H1 (cell line): ENCODE measurements at regions not wholly inside any gene's neighbourhood (a gene's known extent, or its start where the extent isn't known, plus 50 kb on each side); places are given as distances from the start of the nearest gene placed in this dataset.

ENCODE experiments used
- CTCF ChIA-PET: fragments of 300-600 bp; sonication (Branson Sonifier 250); formaldehyde crosslinking; loops from one replicate; lab custom pipeline; 2021; ENCODE audit not compliant: partially characterized antibody; lab: Charles Lee
- POLR2A ChIA-PET: fragments of 300-600 bp; sonication (Branson Sonifier 250); formaldehyde crosslinking; loops from one replicate; lab custom pipeline; 2021; ENCODE audit warnings: inconsistent platforms; ENCODE audit not compliant: partially characterized antibody; lab: Charles Lee
- DNase-seq, 2 experiments: peaks; one replicate each; pipeline versions ENCODE4 v3.0.0 to v3.0.0-alpha.2; 2010 to 2022; ENCODE audit warnings: low spot score in 2 of 2, low read depth in 1 of 2, mixed read lengths in 1 of 2
- FAIRE-seq: peaks from 2 replicates; lab custom pipeline; 2011; peaks lifted over from hg19 to GRCh38; lab: Jason Lieb, UNC
- H2AFZ ChIP-seq: 2 replicates; pipeline ENCODE4 v1.8.1; 2012; ENCODE audit warnings: low read length, inconsistent platforms
- H2AK5ac ChIP-seq: 2 replicates; pipeline ENCODE4 v1.6.1; 2013; ENCODE audit warnings: low read depth, low read length
- H2BK120ac ChIP-seq: replicated peaks from 2 replicates; pipeline ENCODE3; 2013; ENCODE audit warnings: low read depth, low read length, inconsistent platforms
- H2BK12ac ChIP-seq: 2 replicates; pipeline ENCODE4 v1.6.1; 2013; ENCODE audit warnings: low read depth, low read length
- H2BK15ac ChIP-seq: 2 replicates; pipeline ENCODE4 v1.6.1; 2013; ENCODE audit warnings: low read length
- H2BK20ac ChIP-seq: 2 replicates; pipeline ENCODE4 v1.6.1; 2013; ENCODE audit warnings: low read length
- H2BK5ac ChIP-seq: 2 replicates; pipeline ENCODE4 v1.6.1; 2013; ENCODE audit warnings: low read depth, low read length
- H3K14ac ChIP-seq: 2 replicates; pipeline ENCODE4 v1.6.1; 2013; ENCODE audit warnings: inconsistent platforms; ENCODE audit not compliant: insufficient read length
- H3K18ac ChIP-seq: 2 replicates; pipeline ENCODE4 v1.6.1; 2013; ENCODE audit warnings: low read length; ENCODE audit errors: extremely low read depth
- H3K23ac ChIP-seq: 2 replicates; pipeline ENCODE4 v1.6.1; 2013; ENCODE audit warnings: inconsistent platforms; ENCODE audit not compliant: insufficient read length
- H3K23me2 ChIP-seq: 2 replicates; pipeline ENCODE4 v1.6.1; 2013; ENCODE audit warnings: low read depth, low read length
- H3K27ac ChIP-seq: 2 replicates; pipeline ENCODE4 v1.6.1; 2011; ENCODE audit warnings: low read depth, low read length, inconsistent platforms
- H3K27me3 ChIP-seq, 4 experiments: replicated peaks in 1 of 4; 1 replicate in 1 of 4; 2 replicates in 3 of 4; pipeline versions ENCODE4 v1.6.1 to v1.8.1; 2011 to 2013; ENCODE audit warnings: low read length in 3 of 4, mild to moderate bottlenecking in 3 of 4, inconsistent platforms in 2 of 4, mixed read lengths in 2 of 4, moderate library complexity in 1 of 4; ENCODE audit not compliant: control insufficient read depth in 3 of 4, insufficient read depth in 3 of 4; ENCODE audit errors: extremely low read depth in 1 of 4
- H3K36me3 ChIP-seq, 4 experiments: 2 replicates each; pipeline versions ENCODE4 v1.6.1 to v1.8.1; 2011 to 2013; ENCODE audit warnings: mild to moderate bottlenecking in 4 of 4, low read length in 3 of 4, moderate library complexity in 2 of 4, control low read depth in 1 of 4, inconsistent platforms in 1 of 4; ENCODE audit not compliant: insufficient read depth in 4 of 4, control insufficient read depth in 2 of 4
- H3K4ac ChIP-seq: replicated peaks from 2 replicates; pipeline ENCODE3; 2013; ENCODE audit warnings: low read length, low read depth, mixed read lengths, inconsistent platforms; ENCODE audit not compliant: insufficient read length
- H3K4me1 ChIP-seq, 4 experiments: replicated peaks in 1 of 4; 1 replicate in 1 of 4; 2 replicates in 3 of 4; pipeline versions ENCODE4 v1.6.1 to v1.8.1; 2011 to 2013; ENCODE audit warnings: low read length in 3 of 4, inconsistent platforms in 2 of 4, mixed read lengths in 1 of 4; ENCODE audit not compliant: insufficient read depth in 4 of 4, control insufficient read depth in 3 of 4
- H3K4me2 ChIP-seq, 2 experiments: 2 replicates each; pipeline versions ENCODE4 v1.6.1 to v1.8.1; 2011 to 2013; ENCODE audit warnings: low read depth in 2 of 2, low read length in 2 of 2, control low read depth in 1 of 2, inconsistent platforms in 1 of 2, mild to moderate bottlenecking in 1 of 2; ENCODE audit not compliant: insufficient read depth in 1 of 2
- H3K4me3 ChIP-seq, 4 experiments: fragments of 200-600, 300-600 bp in 1 of 4; sonication (generic), shearing (Covaris generic), sonication (Bioruptor Twin) in 1 of 4; 2 replicates each; pipeline versions ENCODE4 v1.5.1 to v1.8.1; 2011 to 2016; ENCODE audit warnings: low read length in 4 of 4, low read depth in 3 of 4, control low read depth in 2 of 4, inconsistent platforms in 2 of 4, mild to moderate bottlenecking in 2 of 4, mixed read lengths in 1 of 4, moderate library complexity in 1 of 4; ENCODE audit not compliant: insufficient read depth in 2 of 4; ENCODE audit errors: extremely low read depth in 1 of 4
- H3K56ac ChIP-seq: replicated peaks from 2 replicates; pipeline ENCODE3; 2013; ENCODE audit warnings: low read depth, mild to moderate bottlenecking, mixed read lengths, low read length, inconsistent platforms; ENCODE audit not compliant: insufficient read length
- H3K79me1 ChIP-seq: 2 replicates; pipeline ENCODE4 v1.6.1; 2013; ENCODE audit warnings: low read depth, low read length, control low read depth
- H3K79me2 ChIP-seq, 2 experiments: 2 replicates each; pipeline versions ENCODE4 v1.6.1 to v1.8.1; 2012 to 2013; ENCODE audit warnings: low read length in 2 of 2, mild to moderate bottlenecking in 2 of 2, inconsistent platforms in 1 of 2; ENCODE audit not compliant: insufficient read depth in 2 of 2, control insufficient read depth in 1 of 2
- H3K9ac ChIP-seq, 4 experiments: replicated peaks in 1 of 4; 1 replicate in 1 of 4; 2 replicates in 3 of 4; pipeline versions ENCODE4 v1.6.1 to v1.8.1; 2011 to 2013; ENCODE audit warnings: low read depth in 3 of 4, low read length in 3 of 4, control low read depth in 2 of 4, mild to moderate bottlenecking in 2 of 4, moderate library complexity in 2 of 4, inconsistent platforms in 1 of 4; ENCODE audit errors: extremely low read depth in 1 of 4
- H3K9me3 ChIP-seq, 2 experiments: 2 replicates each; pipeline versions ENCODE4 v1.6.1 to v1.8.1; 2012 to 2013; ENCODE audit warnings: mild to moderate bottlenecking in 2 of 2, moderate library complexity in 2 of 2, control low read depth in 1 of 2, inconsistent platforms in 1 of 2, low read depth in 1 of 2, low read length in 1 of 2, mixed read lengths in 1 of 2; ENCODE audit not compliant: insufficient read depth in 2 of 2
- H4K20me1 ChIP-seq, 2 experiments: replicated peaks in 1 of 2; 2 replicates each; pipeline versions ENCODE3 to v1.8.1; 2011 to 2013; ENCODE audit warnings: inconsistent platforms in 2 of 2, low read length in 2 of 2, mild to moderate bottlenecking in 1 of 2; ENCODE audit not compliant: insufficient read depth in 2 of 2, control insufficient read depth in 1 of 2
- H4K5ac ChIP-seq: 2 replicates; pipeline ENCODE4 v1.6.1; 2013; ENCODE audit warnings: low read length, low read depth, mixed read lengths, inconsistent platforms; ENCODE audit not compliant: insufficient read length
- H4K8ac ChIP-seq: 2 replicates; pipeline ENCODE4 v1.8.0; 2013; ENCODE audit warnings: mild to moderate bottlenecking, moderate library complexity, low read length, inconsistent platforms; ENCODE audit not compliant: insufficient read depth; ENCODE audit errors: extremely low read depth
- H4K91ac ChIP-seq: replicated peaks from 2 replicates; pipeline ENCODE3; 2013; ENCODE audit warnings: low read length, mixed read lengths, inconsistent platforms; ENCODE audit not compliant: insufficient read length
- ASH2L ChIP-seq: fragments of 200-600, 300-600 bp; sonication (generic); IDR thresholded peaks from one replicate; pipeline ENCODE4 v1.7.1; 2017; ENCODE audit warnings: low read length
- ATF2 ChIP-seq: IDR thresholded peaks from 2 replicates; pipeline ENCODE4 v1.6.1; 2012; ENCODE audit warnings: low read length, inconsistent platforms
- ATF3 ChIP-seq: IDR thresholded peaks from 2 replicates; pipeline ENCODE4 v1.6.1; 2011; ENCODE audit warnings: low read depth, mild to moderate bottlenecking, low read length; ENCODE audit not compliant: insufficient read depth
- BACH1 ChIP-seq: IDR thresholded peaks from 2 replicates; pipeline ENCODE4 v1.6.1; 2012; ENCODE audit warnings: low read length, improper control_type of control experiment
- EGR1 ChIP-seq: IDR thresholded peaks from 2 replicates; pipeline ENCODE4 v1.6.1; 2011; ENCODE audit warnings: low read depth, low read length, borderline replicate concordance
- HDAC6 ChIP-seq: IDR thresholded peaks from one replicate; pipeline ENCODE4 v1.7.1; 2012; ENCODE audit warnings: low read depth, mild to moderate bottlenecking, inconsistent platforms, low read length, moderate library complexity
- KDM5A ChIP-seq: fragments of 200-600 bp; IDR thresholded peaks from 2 replicates; pipeline ENCODE4 v1.7.1; 2012; ENCODE audit warnings: mild to moderate bottlenecking, low read length, inconsistent platforms, mixed read lengths
- SP1 ChIP-seq: IDR thresholded peaks from 2 replicates; pipeline ENCODE4 v1.6.1; 2011; ENCODE audit warnings: low read depth, low read length
- TBP ChIP-seq: IDR thresholded peaks from 2 replicates; pipeline ENCODE4 v1.6.1; 2011; ENCODE audit warnings: low read depth, low read length, improper control_type of control experiment
- TCF12 ChIP-seq: IDR thresholded peaks from 2 replicates; pipeline ENCODE4 v1.6.1; 2011; ENCODE audit warnings: low read depth, mild to moderate bottlenecking, low read length
- YY1 ChIP-seq: IDR thresholded peaks from 2 replicates; pipeline ENCODE4 v1.6.1; 2011; ENCODE audit warnings: low read depth, mild to moderate bottlenecking, low read length
- WGBS, 2 experiments: shearing (Covaris generic) in 1 of 2; methylation state at CpG; one replicate each; pipeline versions ENCODE4 v1.1.6 to v1.1.7; 2013 to 2015; ENCODE audit warnings: low lambda C conversion rate in 2 of 2, mixed read lengths in 2 of 2, inconsistent platforms in 1 of 2, low coverage in 1 of 2, missing lambda C conversion rate in 1 of 2; ENCODE audit not compliant: insufficient replicate concordance in 2 of 2, insufficient coverage in 1 of 2, insufficient read length in 1 of 2; ENCODE audit errors: extremely low coverage in 1 of 2, missing lambda C conversion rate in 1 of 2; 5-methylcytosine and 5-hydroxymethylcytosine counted together
- TF ChIP-seq, protein P1 (sequence below): IDR thresholded peaks from 2 replicates; pipeline ENCODE4 v1.6.1; 2012; ENCODE audit warnings: inconsistent platforms

DNA sequence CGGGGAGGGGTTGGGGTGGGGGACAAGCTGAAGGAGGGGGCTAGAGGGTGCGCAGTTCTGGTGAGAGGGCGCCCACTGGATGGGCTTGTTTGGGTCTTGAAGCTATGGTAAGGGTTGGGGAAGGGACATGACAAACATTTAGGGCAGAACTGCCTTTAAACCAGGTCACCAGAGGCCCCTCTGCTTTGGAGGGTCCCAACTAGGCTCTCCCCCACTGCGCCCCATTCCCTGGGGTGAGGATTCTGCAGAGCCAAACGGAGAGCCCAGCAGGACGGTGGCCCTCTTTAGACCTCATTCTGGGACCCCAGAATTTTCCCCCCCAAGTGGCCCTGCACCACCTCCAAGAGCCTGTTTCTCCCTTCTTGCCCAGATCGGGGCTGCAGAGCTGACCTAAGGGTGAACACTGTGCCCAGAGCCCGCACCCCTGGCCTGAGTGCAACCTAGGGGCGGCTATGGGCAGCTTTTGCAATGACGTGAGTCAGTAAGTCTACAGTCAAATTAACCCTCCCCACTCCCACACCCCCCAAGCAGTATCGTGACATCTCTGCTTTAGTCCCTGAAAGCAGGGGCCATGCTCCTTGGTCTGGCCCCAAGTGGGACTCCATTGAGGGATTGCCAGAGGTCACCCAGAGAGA lies 593.8 kb downstream of the MATN1 start:
- no peak overlapping the region for H3K9ac ChIP-seq
- no peak overlapping the region for H2BK5ac ChIP-seq
- no peaks in the 10 kb centered on the region for H3K79me2 ChIP-seq
- no peak overlapping the region for H2BK120ac ChIP-seq
- H3K4me2 ChIP-seq: no peak overlapping the region
- peak overlapping the region; percentile 22; the same call in 1 of the 2 replicates for H4K8ac ChIP-seq
- POLR2A ChIA-PET: no interaction called here
- no peak overlapping the region for H2BK20ac ChIP-seq
- no peak overlapping the region for H3K18ac ChIP-seq
- no peaks in the 10 kb centered on the region for H4K20me1 ChIP-seq
- no peaks in the 10 kb centered on the region for H3K79me1 ChIP-seq
- H2AFZ ChIP-seq: no peak overlapping the region
- DNase-seq (no peak), FAIRE-seq (no peak)
- H2AK5ac ChIP-seq: no peak overlapping the region
- H4K5ac ChIP-seq: no peak overlapping the region
- WGBS, 2 experiments: 97% methylated on average over 8 of the region's 11 CpGs; no CpG with 5 or more reads in 1 of the 2 experiments
- no peak overlapping the region for H4K91ac ChIP-seq
- no peaks in the 10 kb centered on the region for H3K23me2 ChIP-seq
- H3K9me3 ChIP-seq: no peaks in the 10 kb centered on the region
- no peaks in the 10 kb centered on the region; a peak in 2 of 7 replicates for H3K27me3 ChIP-seq
- CTCF ChIA-PET: interaction anchor here (1.2 kb wide), 1 partner anchor 336 kb away, joined by 3 read pairs; no protein-coding TSS in a partner anchor
- no peaks in the 10 kb centered on the region for H3K4me1 ChIP-seq
- H3K23ac ChIP-seq: no peak overlapping the region
- H2BK12ac ChIP-seq: no peak overlapping the region
- H3K14ac ChIP-seq: no peak overlapping the region
- no peak overlapping the region for H3K56ac ChIP-seq
- H3K27ac ChIP-seq: no peak overlapping the region
- H3K4me3 ChIP-seq: no peak overlapping the region
- no peak overlapping the region for H3K4ac ChIP-seq
- H3K36me3 ChIP-seq: no peaks in the 10 kb centered on the region
- H2BK15ac ChIP-seq: no peak overlapping the region
- no peak for TF ChIP-seq ATF3
- no peak for TF ChIP-seq TCF12
- no peak for TF ChIP-seq YY1
- TF ChIP-seq KDM5A: no peak
- no peak for TF ChIP-seq SP1
- no peak for TF ChIP-seq ASH2L
- no peak for TF ChIP-seq BACH1
- TF ChIP-seq, protein P1, sequence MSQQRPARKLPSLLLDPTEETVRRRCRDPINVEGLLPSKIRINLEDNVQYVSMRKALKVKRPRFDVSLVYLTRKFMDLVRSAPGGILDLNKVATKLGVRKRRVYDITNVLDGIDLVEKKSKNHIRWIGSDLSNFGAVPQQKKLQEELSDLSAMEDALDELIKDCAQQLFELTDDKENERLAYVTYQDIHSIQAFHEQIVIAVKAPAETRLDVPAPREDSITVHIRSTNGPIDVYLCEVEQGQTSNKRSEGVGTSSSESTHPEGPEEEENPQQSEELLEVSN: no peak
- TF ChIP-seq TBP: no peak
- TF ChIP-seq ATF2: no peak
- no peak for TF ChIP-seq HDAC6
- TF ChIP-seq EGR1: no peak
